Mesodermal cell (in vitro differentiated cells): ENCODE measurements at regions not wholly inside any gene's neighbourhood (a gene's known extent, or its start where the extent isn't known, plus 50 kb on each side); places are given as distances from the start of the nearest gene placed in this dataset.
"Not testable (repeated sequence)": the region's sequence is repeated elsewhere in the genome, so short reads cannot be mapped to it uniquely, and the experiment has no call there.

Experiments
- H3K27ac ChIP-seq: 2 replicates; pipeline ENCODE4 v1.7.0; 2013; ENCODE audit warnings: mild to moderate bottlenecking, low read depth, low read length, moderate library complexity; ENCODE audit not compliant: severe bottlenecking
- H3K36me3 ChIP-seq: 2 replicates; pipeline ENCODE4 v1.7.1; 2013; ENCODE audit warnings: mild to moderate bottlenecking, low read length, moderate library complexity; ENCODE audit not compliant: control insufficient read depth, insufficient read depth
- H3K4me1 ChIP-seq: one replicate; pipeline ENCODE4 v1.7.1; 2013; ENCODE audit warnings: mild to moderate bottlenecking, low read length; ENCODE audit not compliant: insufficient read depth, control insufficient read depth, poor library complexity, severe bottlenecking
- H3K4me3 ChIP-seq: 2 replicates; pipeline ENCODE4 v1.7.0; 2013; ENCODE audit warnings: low read length, control low read depth, mild to moderate bottlenecking; ENCODE audit not compliant: insufficient read depth, poor library complexity, severe bottlenecking; ENCODE audit errors: extremely low read depth
- H3K9me3 ChIP-seq: 2 replicates; pipeline ENCODE4 v1.7.1; 2013; ENCODE audit warnings: mild to moderate bottlenecking, low read length, moderate library complexity; ENCODE audit not compliant: control insufficient read depth
- WGBS, 2 experiments: methylation state at CpG; one replicate each; pipeline ENCODE4 v1.1.5; 2013; ENCODE audit warnings: missing lambda C conversion rate in 2 of 2; ENCODE audit not compliant: insufficient coverage in 2 of 2; 5-methylcytosine and 5-hydroxymethylcytosine counted together

- not testable (repeated sequence) for H3K4me3 ChIP-seq, H3K9me3 ChIP-seq, H3K27ac ChIP-seq, H3K4me1 ChIP-seq, H3K36me3 ChIP-seq
- no CpG with 5 or more reads among the region's 1 CpG for WGBS, 2 experiments
These were observed 82.5 kb upstream of the ANKRD1 start for GRCh38 chr10:91003379-91003778.

GRCh38 chr10:91005276-91005675 is 84.4 kb upstream of the ANKRD1 start:
- not testable (repeated sequence) for H3K4me3 ChIP-seq, H3K36me3 ChIP-seq, H3K27ac ChIP-seq, H3K4me1 ChIP-seq, H3K9me3 ChIP-seq
- 100% methylated on average over 1 of the region's 3 CpGs; no CpG with 5 or more reads in 1 of the 2 experiments for WGBS, 2 experiments

DNA sequence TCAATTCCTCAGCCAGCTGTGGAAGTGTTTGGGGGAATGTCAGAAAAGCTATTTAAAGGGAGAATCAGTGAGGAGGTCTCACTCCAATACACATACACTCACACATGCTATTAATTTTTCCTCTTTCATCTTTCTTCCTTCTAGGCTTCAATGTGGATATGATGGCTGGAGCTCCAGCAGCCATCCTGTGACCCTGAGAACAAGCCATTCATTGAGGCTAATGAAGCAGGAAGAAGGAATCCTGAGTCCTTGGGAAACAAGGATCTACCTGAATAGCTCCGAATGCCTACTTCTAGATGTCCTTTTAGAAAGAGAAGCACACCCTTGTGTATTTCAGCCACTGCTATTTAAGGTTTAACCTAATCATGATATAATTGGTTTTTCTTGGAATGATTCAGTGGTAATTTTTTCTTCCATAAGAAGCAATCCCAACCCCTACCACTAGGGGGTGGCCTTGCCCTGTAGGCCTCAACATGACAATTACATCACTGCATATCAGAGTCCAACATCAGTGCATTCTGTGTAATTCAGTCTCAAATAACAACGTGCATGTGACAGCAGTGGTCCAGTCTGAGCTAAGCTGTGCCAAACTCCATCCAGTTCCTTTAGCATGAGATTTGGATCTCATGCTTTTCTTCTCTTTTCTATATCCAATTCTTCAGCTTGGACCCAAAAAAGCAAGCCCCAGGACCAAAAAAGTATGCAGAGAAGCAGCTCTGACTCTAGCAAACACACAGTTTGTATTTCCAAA is 85.3 kb upstream of the ANKRD1 start:
- Histone ChIP-seq H3K4me3 (no peak overlapping the region), H3K9me3 (no peaks in the 10 kb centered on the region), H3K27ac (no peak overlapping the region), H3K36me3 (no peaks in the 10 kb centered on the region), H3K4me1 (no peaks in the 10 kb centered on the region)
- 26% methylated on average over 1 to 2 of the region's 2 CpGs for WGBS, 2 experiments

- no peak overlapping the region for H3K27ac ChIP-seq
- H3K36me3 ChIP-seq, result no peaks in the 10 kb centered on the region
- H3K4me1 ChIP-seq, result no peaks in the 10 kb centered on the region
- H3K4me3 ChIP-seq, result no peak overlapping the region
- H3K9me3 ChIP-seq, result no peaks in the 10 kb centered on the region
- WGBS, 2 experiments, result no CpG with 5 or more reads among the region's 1 CpG
These were observed 86.0 kb upstream of the ANKRD1 start for GRCh38 chr10:91006752-91007346.

GRCh38 chr10:91007655-91008054 is 86.8 kb upstream of the ANKRD1 start:
- Histone ChIP-seq H3K36me3 (no peaks in the 10 kb centered on the region), H3K4me1 (no peaks in the 10 kb centered on the region), H3K9me3 (no peaks in the 10 kb centered on the region), H3K4me3 (no peak overlapping the region), H3K27ac (no peak overlapping the region)

- 100% methylated on average over 1 of the region's 1 CpG for WGBS, 2 experiments
- H3K4me3 ChIP-seq, result no peak overlapping the region
These were observed 88.2 kb upstream of the ANKRD1 start for GRCh38 chr10:91009121-91009520.

GRCh38 chr10:91010952-91011351 is 90.1 kb upstream of the ANKRD1 start:
- Histone ChIP-seq H3K36me3 (no peaks in the 10 kb centered on the region), H3K4me1 (no peaks in the 10 kb centered on the region), H3K4me3 (no peak overlapping the region), H3K9me3 (no peaks in the 10 kb centered on the region), H3K27ac (no peak overlapping the region)
- WGBS, 2 experiments, result 100% methylated on average over 1 of the region's 3 CpGs; no CpG with 5 or more reads in 1 of the 2 experiments

More at GRCh38 chr10:91009121-91009520, 88.2 kb upstream of the ANKRD1 start:
- Histone ChIP-seq H3K4me1 (no peaks in the 10 kb centered on the region), H3K36me3 (no peaks in the 10 kb centered on the region), H3K27ac (no peak overlapping the region), H3K9me3 (no peaks in the 10 kb centered on the region)

- Histone ChIP-seq H3K4me1 (no peaks in the 10 kb centered on the region), H3K9me3 (no peaks in the 10 kb centered on the region), H3K4me3 (no peak overlapping the region), H3K27ac (no peak overlapping the region), H3K36me3 (no peaks in the 10 kb centered on the region)
- WGBS, 2 experiments, result 100% methylated on average over 1 to 2 of the region's 4 CpGs
These were observed 91.6 kb upstream of the ANKRD1 start for GRCh38 chr10:91012502-91012901.

GRCh38 chr10:91013985-91014384 is 93.1 kb upstream of the ANKRD1 start:
- Histone ChIP-seq H3K4me1 (no peaks in the 10 kb centered on the region), H3K9me3 (no peaks in the 10 kb centered on the region), H3K36me3 (no peaks in the 10 kb centered on the region), H3K4me3 (no peak overlapping the region), H3K27ac (no peak overlapping the region)
- WGBS, 2 experiments, result 63 to 92% methylated on average over 1 of the region's 1 CpG

- no peak overlapping the region for H3K4me3 ChIP-seq
- peak overlapping the region; percentile 10 for H3K27ac ChIP-seq
- H3K36me3 ChIP-seq, result no peaks in the 10 kb centered on the region
- 53 to 60% methylated on average over 1 of the region's 3 CpGs for WGBS, 2 experiments
- peaks cover 5% of the 10 kb centered on the region for H3K4me1 ChIP-seq
- H3K9me3 ChIP-seq, result no peaks in the 10 kb centered on the region
These were observed 96.3 kb upstream of the ANKRD1 start for GRCh38 chr10:91017198-91017597.

DNA sequence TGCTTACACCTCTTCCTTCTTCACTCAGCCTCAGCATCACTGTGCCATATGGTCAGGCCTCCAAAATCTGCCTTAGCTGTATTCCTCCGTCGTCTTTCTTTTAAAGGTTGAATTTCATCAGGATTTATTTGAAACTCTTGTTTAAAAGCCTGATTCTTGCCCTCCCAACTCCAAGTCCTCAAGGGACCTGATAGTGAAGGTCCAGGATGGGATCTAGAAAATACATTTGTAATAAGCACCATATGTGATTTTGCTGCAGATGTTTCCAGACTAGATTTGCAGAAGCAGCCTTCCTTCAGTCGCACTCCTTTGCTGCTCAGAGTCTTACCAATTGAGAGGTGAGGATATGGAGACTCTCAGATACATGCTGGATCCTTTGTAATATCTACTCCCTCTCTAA is 101.0 kb upstream of the ANKRD1 start:
- H3K4me1 ChIP-seq, result peaks cover 23% of the 10 kb centered on the region
- no peak overlapping the region for H3K4me3 ChIP-seq
- no peaks in the 10 kb centered on the region for H3K36me3 ChIP-seq
- no peak overlapping the region for H3K27ac ChIP-seq
- no peaks in the 10 kb centered on the region for H3K9me3 ChIP-seq
- WGBS, 2 experiments, result 100% methylated on average over 2 of the region's 3 CpGs; no CpG with 5 or more reads in 1 of the 2 experiments
